ENCODE measurements at regions not wholly inside any gene's neighbourhood (a gene's known extent, or its start where the extent isn't known, plus 50 kb on each side); places are given as distances from the start of the nearest gene placed in this dataset.

- no peak for TF ChIP-seq CTCF (conservative IDR thresholded peaks at IDR 0.05 in 1 of 2, IDR thresholded peaks at IDR 0.05 in 1 of 2; ENCODE audit: low read depth in 1 of 2, low read length in 2 of 2)
- no peak for TF ChIP-seq EZH2 (IDR thresholded peaks at IDR 0.05; ENCODE audit: low read length, missing control alignments)
Observed at GRCh38 chr14:36408388-36408787, 88.0 kb upstream of the MBIP start.
